Vagina (tissue), 2 donors: ENCODE measurements at regions not wholly inside any gene's neighbourhood (a gene's known extent, or its start where the extent isn't known, plus 50 kb on each side); places are given as distances from the start of the nearest gene placed in this dataset.

ENCODE experiments used
- CTCF ChIP-seq, 3 experiments: fragments of 450-650 bp in 2 of 3; fragments of 200-600 bp in 1 of 3; sonication (generic) in 1 of 3; IDR thresholded peaks; one replicate each; pipeline ENCODE4 v1.5.1; 2017 to 2019; ENCODE audit warnings: antibody characterized with exemption in 3 of 3, mild to moderate bottlenecking in 2 of 3, moderate library complexity in 2 of 3
- POLR2AphosphoS5 ChIP-seq, 2 donors: sonication (generic); formaldehyde crosslinking; IDR thresholded peaks; one replicate each; pipeline ENCODE4 v1.9.0; 2017; ENCODE audit warnings: antibody characterized with exemption in 2 of 2, mild to moderate bottlenecking in 2 of 2, low read depth in 1 of 2; ENCODE audit not compliant: insufficient read depth in 1 of 2

GRCh38 chr3:34264337-34265041 is 466.1 kb downstream of the PDCD6IP start:
- TF ChIP-seq POLR2AphosphoS5 (IDR thresholded peaks at IDR 0.05; ENCODE audit: insufficient read depth in 1 of 2, low read depth in 1 of 2) (no peak), CTCF (IDR thresholded peaks at IDR 0.05) (no peak)
